ENCODE measurements at regions not wholly inside any gene's neighbourhood (a gene's known extent, or its start where the extent isn't known, plus 50 kb on each side); places are given as distances from the start of the nearest gene placed in this dataset.
"Not testable (repeated sequence)": the region's sequence is repeated elsewhere in the genome, so short reads cannot be mapped to it uniquely, and the experiment has no call there.

GRCh38 chr1:109840011-109840629, 70.5 kb upstream of the CSF1 start:
- in situ Hi-C loops (cut with MboI; ENCODE audit: low sequenced_read_pairs) (no loop called here), intact Hi-C loops (cut with micrococcal nuclease) (no loop called here), dilution Hi-C loops (cut with HindIII; ENCODE audit: low sequenced_read_pairs, unreplicated experiment) (no loop called here)
- no peak overlapping the region for H3K4me3 ChIP-seq (ENCODE audit: insufficient read depth, low read depth, low read length)
- H3K9me3 ChIP-seq (ENCODE audit: control insufficient read depth, insufficient read depth, low read length), result no peaks in the 10 kb centered on the region
- BruUV-seq (replicated peaks), result no TSS peak
- no peak overlapping the region for H2BK20ac ChIP-seq (ENCODE audit: low read depth, low read length)
- no peaks in the 10 kb centered on the region for H3K9me1 ChIP-seq (ENCODE audit: insufficient read depth, low read length)
- no peaks in the 10 kb centered on the region for H3K79me1 ChIP-seq (ENCODE audit: low read depth in 1 of 2, low read length in 2 of 2)
- no peak overlapping the region for H2BK120ac ChIP-seq (ENCODE audit: low read depth, low read length)
- H3K4me1 ChIP-seq (ENCODE audit: control insufficient read depth, insufficient read depth, low read length), result peaks cover 4% of the 10 kb centered on the region; the same call in 1 of the 2 replicates
- TF ChIP-seq CTCF (conservative IDR thresholded peaks at IDR 0.05; ENCODE audit: low read depth, low read length), result no peak
- TF ChIP-seq NFE2L2 (IDR thresholded peaks at IDR 0.05; ENCODE audit: low read depth, low read length), result no peak
- no peak for TF ChIP-seq BHLHE40 (IDR thresholded peaks at IDR 0.05; ENCODE audit: low read depth, low read length)
- DNase-seq, result peak; percentile 55
- no peaks in the 10 kb centered on the region; the same call in 1 of the 2 replicates for H3K27me3 ChIP-seq (ENCODE audit: control insufficient read depth, insufficient read depth, low read length)
- no peaks in the 10 kb centered on the region for H4K20me1 ChIP-seq (ENCODE audit: insufficient read depth, low read length)
- H3K27ac ChIP-seq (ENCODE audit: insufficient read depth, low read length), result no peak overlapping the region
- CTCF ChIA-PET, result interaction anchor here (1.2 kb wide), 1 partner anchor 9 kb away, joined by 5 read pairs; no protein-coding TSS in a partner anchor
- H4K5ac ChIP-seq (ENCODE audit: low read depth, low read length), result no peak overlapping the region
- no peak overlapping the region for H4K8ac ChIP-seq (ENCODE audit: low read depth in 2 of 2, low read length in 2 of 2)
- H2BK5ac ChIP-seq (ENCODE audit: low read depth, low read length, poor library complexity, severe bottlenecking), result no peak overlapping the region
- no peak overlapping the region for H3K23ac ChIP-seq (ENCODE audit: low read depth, low read length)
- H2AFZ ChIP-seq (replicated peaks; ENCODE audit: low read length, poor library complexity), result no peak overlapping the region
- WGBS, 2 experiments (ENCODE audit: extremely low coverage in 2 of 2, insufficient read length in 1 of 2), result no CpG with 5 or more reads among the region's 5 CpGs
- no peaks in the 10 kb centered on the region for H3K36me3 ChIP-seq (ENCODE audit: control insufficient read depth, insufficient read depth, low read length)
- H3K4ac ChIP-seq (ENCODE audit: low read depth, low read length), result no peak overlapping the region
- H3K9ac ChIP-seq (ENCODE audit: low read depth, low read length), result no peak overlapping the region
- H3K4me2 ChIP-seq (ENCODE audit: low read depth, low read length), result no peak overlapping the region
- peak overlapping the region; percentile 82 for H2AK9ac ChIP-seq (replicated peaks; ENCODE audit: low read depth, low read length, poor library complexity)
- no peak overlapping the region for H2BK15ac ChIP-seq (ENCODE audit: low read depth, low read length)
- no peak overlapping the region for H3K18ac ChIP-seq (ENCODE audit: low read depth, low read length)
- no peak overlapping the region for H3K56ac ChIP-seq (ENCODE audit: extremely low read depth, insufficient read depth, low read length)
- no peak overlapping the region for H3K14ac ChIP-seq (replicated peaks; ENCODE audit: low read depth, low read length)
- H4K91ac ChIP-seq (ENCODE audit: insufficient read depth, low read depth, low read length), result no peak overlapping the region
- no peak for ATAC-seq (ENCODE audit: low read depth)
- H2AK5ac ChIP-seq (ENCODE audit: low read depth, low read length), result no peak overlapping the region
- POLR2A ChIA-PET (ENCODE audit: unreplicated experiment), result no interaction called here

- H2BK5ac ChIP-seq (ENCODE audit: low read depth, low read length, poor library complexity, severe bottlenecking); H2BK15ac ChIP-seq (ENCODE audit: low read depth, low read length); in situ Hi-C loops (cut with MboI; ENCODE audit: low sequenced_read_pairs); H3K18ac ChIP-seq (ENCODE audit: low read depth, low read length); intact Hi-C loops (cut with micrococcal nuclease); H3K36me3 ChIP-seq (ENCODE audit: control insufficient read depth, insufficient read depth, low read length); H3K9me3 ChIP-seq (ENCODE audit: control insufficient read depth, insufficient read depth, low read length); dilution Hi-C loops (cut with HindIII; ENCODE audit: low sequenced_read_pairs, unreplicated experiment); H3K27me3 ChIP-seq (ENCODE audit: control insufficient read depth, insufficient read depth, low read length); H3K4me1 ChIP-seq (ENCODE audit: control insufficient read depth, insufficient read depth, low read length); DNase-seq; H4K8ac ChIP-seq (ENCODE audit: low read depth in 2 of 2, low read length in 2 of 2); H3K27ac ChIP-seq (ENCODE audit: insufficient read depth, low read length); BruUV-seq (replicated peaks); H2AK9ac ChIP-seq (replicated peaks; ENCODE audit: low read depth, low read length, poor library complexity); H3K56ac ChIP-seq (ENCODE audit: extremely low read depth, insufficient read depth, low read length); H3K23ac ChIP-seq (ENCODE audit: low read depth, low read length); H3K14ac ChIP-seq (replicated peaks; ENCODE audit: low read depth, low read length); H2BK120ac ChIP-seq (ENCODE audit: low read depth, low read length); H3K9ac ChIP-seq (ENCODE audit: low read depth, low read length); H4K20me1 ChIP-seq (ENCODE audit: insufficient read depth, low read length); H3K79me1 ChIP-seq (ENCODE audit: low read depth in 1 of 2, low read length in 2 of 2); POLR2A ChIA-PET (ENCODE audit: unreplicated experiment); H4K91ac ChIP-seq (ENCODE audit: insufficient read depth, low read depth, low read length); H4K5ac ChIP-seq (ENCODE audit: low read depth, low read length); H3K4me2 ChIP-seq (ENCODE audit: low read depth, low read length); H3K4me3 ChIP-seq (ENCODE audit: insufficient read depth, low read depth, low read length); H2AFZ ChIP-seq (replicated peaks; ENCODE audit: low read length, poor library complexity); H2AK5ac ChIP-seq (ENCODE audit: low read depth, low read length); H3K9me1 ChIP-seq (ENCODE audit: insufficient read depth, low read length); H3K4ac ChIP-seq (ENCODE audit: low read depth, low read length); H2BK20ac ChIP-seq (ENCODE audit: low read depth, low read length); ATAC-seq (ENCODE audit: low read depth): not testable (repeated sequence)
- CTCF ChIA-PET, result interaction anchor here (0.7 to 1.2 kb wide), 2 partner anchors 10 to 11 kb away, joined by 3 to 5 read pairs; no protein-coding TSS in a partner anchor
- no CpG with 5 or more reads among the region's 1 CpG for WGBS, 2 experiments (ENCODE audit: extremely low coverage in 2 of 2, insufficient read length in 1 of 2)
Observed at GRCh38 chr1:109839276-109839675, 71.4 kb upstream of the CSF1 start.
